H9 (cell line): ENCODE measurements at regions not wholly inside any gene's neighbourhood (a gene's known extent, or its start where the extent isn't known, plus 50 kb on each side); places are given as distances from the start of the nearest gene placed in this dataset.

Experiments
- DNase-seq: peaks from one replicate; pipeline ENCODE4 v3.0.0-alpha.2; 2017
- H2AFZ ChIP-seq: one replicate; pipeline ENCODE4 v1.6.1; 2013; ENCODE audit warnings: mild to moderate bottlenecking, low read length, control low read depth, moderate library complexity
- H2AK5ac ChIP-seq: 2 replicates; pipeline ENCODE4 v1.6.1; 2013; ENCODE audit warnings: low read length, control low read depth, mixed read lengths; ENCODE audit not compliant: insufficient read length
- H2BK120ac ChIP-seq: one replicate; pipeline ENCODE4 v1.6.1; 2013; ENCODE audit warnings: low read depth, mild to moderate bottlenecking, low read length, control low read depth, inconsistent platforms; ENCODE audit not compliant: poor library complexity, severe bottlenecking
- H2BK12ac ChIP-seq: 2 replicates; pipeline ENCODE4 v1.6.1; 2013; ENCODE audit warnings: low read length, control low read depth, mixed read lengths, low read depth; ENCODE audit not compliant: insufficient read length
- H2BK15ac ChIP-seq: 2 replicates; pipeline ENCODE4 v1.6.1; 2013; ENCODE audit warnings: low read depth, low read length, control low read depth
- H2BK20ac ChIP-seq: one replicate; pipeline ENCODE4 v1.6.1; 2013; ENCODE audit warnings: low read depth, mild to moderate bottlenecking, low read length, control low read depth, inconsistent platforms; ENCODE audit not compliant: poor library complexity, severe bottlenecking
- H2BK5ac ChIP-seq: 2 replicates; pipeline ENCODE4 v1.6.1; 2013; ENCODE audit warnings: low read length, control low read depth, mixed read lengths; ENCODE audit not compliant: insufficient read length
- H3K14ac ChIP-seq: 2 replicates; pipeline ENCODE4 v1.6.1; 2013; ENCODE audit warnings: low read length, control low read depth; ENCODE audit not compliant: insufficient read depth
- H3K18ac ChIP-seq: 2 replicates; pipeline ENCODE4 v1.6.1; 2013; ENCODE audit warnings: low read depth, mild to moderate bottlenecking, mixed read lengths, low read length, control low read depth; ENCODE audit not compliant: insufficient read length
- H3K23ac ChIP-seq: 2 replicates; pipeline ENCODE4 v1.6.1; 2013; ENCODE audit warnings: low read length, control low read depth, mixed read lengths, low read depth; ENCODE audit not compliant: insufficient read length
- H3K23me2 ChIP-seq: 2 replicates; pipeline ENCODE4 v1.6.1; 2013; ENCODE audit warnings: low read depth, mild to moderate bottlenecking, mixed read lengths, low read length, control low read depth; ENCODE audit not compliant: insufficient read length, poor library complexity, severe bottlenecking
- H3K27ac ChIP-seq: 2 replicates; pipeline ENCODE4 v1.5.1; 2013; ENCODE audit warnings: low read length, control low read depth, mixed read lengths, low read depth; ENCODE audit not compliant: insufficient read length
- H3K27me3 ChIP-seq: 2 replicates; pipeline ENCODE4 v1.6.1; 2013; ENCODE audit warnings: low read length, control low read depth, inconsistent platforms; ENCODE audit not compliant: insufficient read depth
- H3K4ac ChIP-seq: 2 replicates; pipeline ENCODE4 v1.6.1; 2013; ENCODE audit warnings: low read depth, mild to moderate bottlenecking, control low read depth, inconsistent platforms, low read length, moderate library complexity
- H3K4me1 ChIP-seq: 2 replicates; pipeline ENCODE4 v1.6.1; 2013; ENCODE audit warnings: low read length, control low read depth, inconsistent platforms; ENCODE audit not compliant: insufficient read depth
- H3K4me2 ChIP-seq: 2 replicates; pipeline ENCODE4 v1.6.1; 2013; ENCODE audit warnings: low read length, control low read depth, mixed read lengths; ENCODE audit not compliant: insufficient read length, insufficient read depth
- H3K56ac ChIP-seq: 2 replicates; pipeline ENCODE4 v1.6.1; 2013; ENCODE audit warnings: low read depth, mild to moderate bottlenecking, mixed read lengths, low read length, control low read depth; ENCODE audit not compliant: insufficient read length
- H3K79me1 ChIP-seq: 2 replicates; pipeline ENCODE4 v1.6.1; 2013; ENCODE audit warnings: low read depth, mild to moderate bottlenecking, moderate library complexity, low read length, control low read depth, inconsistent platforms; ENCODE audit not compliant: insufficient read depth, poor library complexity, severe bottlenecking
- H3K79me2 ChIP-seq: 2 replicates; pipeline ENCODE4 v1.6.1; 2013; ENCODE audit warnings: low read length, control low read depth, inconsistent platforms; ENCODE audit not compliant: insufficient read depth
- H3K9ac ChIP-seq: 2 replicates; pipeline ENCODE4 v1.6.1; 2013; ENCODE audit warnings: low read length, control low read depth, mixed read lengths; ENCODE audit not compliant: insufficient read length; ENCODE audit errors: extremely low read depth
- H3K9me3 ChIP-seq: one replicate; pipeline ENCODE4 v1.6.1; 2013; ENCODE audit warnings: low read depth, low read length, inconsistent platforms; ENCODE audit not compliant: control insufficient read depth
- H3T11ph ChIP-seq: one replicate; pipeline ENCODE4 v1.6.1; 2013; ENCODE audit warnings: mild to moderate bottlenecking, low read length, control low read depth, inconsistent platforms
- H4K20me1 ChIP-seq: one replicate; pipeline ENCODE4 v1.6.1; 2013; ENCODE audit not compliant: control insufficient read depth, insufficient read length, insufficient read depth
- H4K5ac ChIP-seq: 2 replicates; pipeline ENCODE4 v1.6.1; 2013; ENCODE audit warnings: low read depth, mild to moderate bottlenecking, mixed read lengths, low read length, control low read depth; ENCODE audit not compliant: insufficient read length
- H4K8ac ChIP-seq: replicated peaks from 2 replicates; pipeline ENCODE4 v1.6.1; 2013; ENCODE audit warnings: low read length, control low read depth, mixed read lengths, low read depth; ENCODE audit not compliant: insufficient read length
- H4K91ac ChIP-seq: 2 replicates; pipeline ENCODE4 v1.6.1; 2013; ENCODE audit warnings: low read depth, mild to moderate bottlenecking, moderate library complexity, mixed read lengths, low read length, control low read depth; ENCODE audit not compliant: insufficient read length
- H3K27ac Mint-ChIP-seq, 3 experiments: 2 replicates in 2 of 3; 3 replicates in 1 of 3; pipeline ENCODE4 v1.8.0; 2020 to 2021; ENCODE audit warnings: mixed read lengths in 3 of 3, mild to moderate bottlenecking in 1 of 3, moderate library complexity in 1 of 3
- H3K27me3 Mint-ChIP-seq: 2 replicates; pipeline ENCODE4 v1.8.0; 2021; ENCODE audit warnings: low read depth, mild to moderate bottlenecking, moderate library complexity, mixed read lengths
- H3K36me3 Mint-ChIP-seq, 3 experiments: 2 replicates in 2 of 3; 3 replicates in 1 of 3; pipeline ENCODE4 v1.8.0; 2020 to 2021; ENCODE audit warnings: low read depth in 3 of 3, mixed read lengths in 3 of 3; ENCODE audit not compliant: insufficient read depth in 1 of 3
- H3K4me1 Mint-ChIP-seq, 2 experiments: 2 replicates each; pipeline ENCODE4 v1.8.0; 2020; ENCODE audit warnings: mixed read lengths in 2 of 2
- H3K4me3 Mint-ChIP-seq, 2 experiments: 2 replicates in 1 of 2; 3 replicates in 1 of 2; pipeline ENCODE4 v1.8.0; 2020 to 2021; ENCODE audit warnings: mild to moderate bottlenecking in 2 of 2, mixed read lengths in 2 of 2, moderate library complexity in 1 of 2
- H3K9me3 Mint-ChIP-seq, 2 experiments: 2 replicates in 1 of 2; 3 replicates in 1 of 2; pipeline ENCODE4 v1.8.0; 2020; ENCODE audit warnings: mild to moderate bottlenecking in 2 of 2, mixed read lengths in 2 of 2, moderate library complexity in 1 of 2
- CTCF ChIP-seq: fragments of 200-600 bp; sonication (generic); conservative IDR thresholded peaks from 3 replicates; pipeline ENCODE4 v1.8.0; 2021; ENCODE audit warnings: antibody characterized with exemption, mild to moderate bottlenecking
- WGBS: extraction: QIAGEN DNeasy Blood & Tissue Kit; methylation state at CpG from one replicate; pipeline ENCODE4 v1.1.7; 2013; ENCODE audit warnings: missing lambda C conversion rate, low lambda C conversion rate, mixed read lengths; ENCODE audit not compliant: insufficient read length; ENCODE audit errors: extremely low coverage; 5-methylcytosine and 5-hydroxymethylcytosine counted together

DNA sequence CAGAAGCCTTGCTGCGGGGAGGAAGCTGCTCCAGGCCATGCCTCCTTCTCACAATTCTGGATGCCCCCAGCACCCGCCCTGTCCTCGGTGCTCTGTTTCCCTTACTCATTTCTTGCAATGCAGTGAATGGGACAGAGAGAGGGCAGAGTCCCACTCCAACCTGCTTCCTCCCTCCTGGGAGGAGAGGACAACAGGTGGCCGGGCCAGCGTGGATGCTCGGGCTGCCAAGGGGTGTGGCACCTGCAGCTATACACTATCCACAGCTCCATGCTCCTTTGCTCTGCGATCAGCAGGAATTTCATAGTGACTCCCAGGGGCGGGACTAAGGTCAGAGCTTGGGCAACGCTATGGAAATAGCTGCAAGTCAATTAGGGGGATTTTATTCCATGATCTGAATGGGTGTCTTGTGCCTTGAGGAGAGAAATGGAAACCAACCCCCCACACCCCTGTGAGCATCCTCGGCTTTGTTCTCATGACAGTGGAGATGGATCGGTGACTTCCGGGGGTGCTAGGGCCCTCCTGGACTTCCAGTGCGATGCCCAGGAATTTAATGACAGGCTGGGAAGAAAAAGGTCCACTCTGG is 192.5 kb downstream of the MYLK4 start:
- H4K91ac ChIP-seq = no peak overlapping the region
- H3K27me3 ChIP-seq = no peaks in the 10 kb centered on the region
- no peak overlapping the region for H2BK5ac ChIP-seq
- H3K23me2 ChIP-seq = no peaks in the 10 kb centered on the region
- Mint-ChIP-seq H3K27me3 (peaks cover 5% of the 10 kb centered on the region; the same call in 1 of the 2 replicates), H3K9me3 (no peaks in the 10 kb centered on the region), H3K27ac (no peak overlapping the region), H3K4me3 (no peak overlapping the region), H3K36me3 (no peaks in the 10 kb centered on the region; a peak in 1 of 7 replicates), H3K4me1 (peaks cover 19 to 32% of the 10 kb centered on the region in 2 experiments)
- no peak overlapping the region for H2AFZ ChIP-seq
- H3K27ac ChIP-seq = no peak overlapping the region
- no peak overlapping the region for H3K56ac ChIP-seq
- no peak for DNase-seq
- H4K5ac ChIP-seq = no peak overlapping the region
- H3K4ac ChIP-seq = no peak overlapping the region
- no peaks in the 10 kb centered on the region for H3K79me2 ChIP-seq
- no peak overlapping the region for H2BK20ac ChIP-seq
- H3T11ph ChIP-seq = no peak overlapping the region
- no peak overlapping the region for H4K8ac ChIP-seq
- no peak overlapping the region for H2BK12ac ChIP-seq
- no peaks in the 10 kb centered on the region for H4K20me1 ChIP-seq
- no peaks in the 10 kb centered on the region for H3K9me3 ChIP-seq
- H2BK15ac ChIP-seq = no peak overlapping the region
- no peak overlapping the region for H2AK5ac ChIP-seq
- no CpG with 5 or more reads among the region's 13 CpGs for WGBS
- no peak for TF ChIP-seq CTCF
- no peaks in the 10 kb centered on the region for H3K79me1 ChIP-seq
- no peak overlapping the region for H2BK120ac ChIP-seq
- no peaks in the 10 kb centered on the region for H3K4me1 ChIP-seq
- no peak overlapping the region for H3K18ac ChIP-seq
- no peak overlapping the region for H3K9ac ChIP-seq
- no peak overlapping the region for H3K14ac ChIP-seq
- H3K4me2 ChIP-seq = no peak overlapping the region
- no peak overlapping the region for H3K23ac ChIP-seq
